ENCODE measurements at regions not wholly inside any gene's neighbourhood (a gene's known extent, or its start where the extent isn't known, plus 50 kb on each side); places are given as distances from the start of the nearest gene placed in this dataset.

DNA sequence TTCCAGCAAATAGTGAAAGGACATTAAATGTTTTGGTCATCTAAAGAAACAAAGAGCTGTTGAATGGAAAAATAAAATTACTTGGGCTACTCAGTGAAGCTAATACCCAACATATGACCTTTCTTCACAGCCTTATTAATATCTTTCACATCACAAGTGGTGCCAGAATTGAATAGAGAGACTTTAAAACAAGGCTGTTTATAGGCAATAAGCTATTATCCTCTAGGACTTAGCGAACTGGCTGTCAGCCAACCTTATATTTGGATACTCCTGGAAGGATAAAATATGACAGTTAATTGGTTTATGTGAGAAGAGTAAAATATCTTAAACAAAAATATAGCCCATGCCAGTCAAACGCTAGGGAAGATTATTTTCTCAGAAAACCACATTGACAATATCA is 225.5 kb upstream of the BLID start (continued):
- TF ChIP-seq HDAC6 (IDR thresholded peaks at IDR 0.05; ENCODE audit: low read depth, low read length), result no peak
- no peak for TF ChIP-seq CEBPB (IDR thresholded peaks at IDR 0.05; ENCODE audit: low read depth, low read length)
- no peak for TF ChIP-seq SRF (IDR thresholded peaks at IDR 0.05; ENCODE audit: low read depth, low read length)
- no peak for TF ChIP-seq KDM5A (IDR thresholded peaks at IDR 0.05; ENCODE audit: low read length)
- no peak for TF ChIP-seq GABPA (IDR thresholded peaks at IDR 0.05; ENCODE audit: borderline replicate concordance, insufficient read depth, low read length)
- no peak for TF ChIP-seq SUZ12 (IDR thresholded peaks at IDR 0.05; ENCODE audit: low read length)

All from H1 (cell line).